HG02870 (cell line): ENCODE measurements at regions not wholly inside any gene's neighbourhood (a gene's known extent, or its start where the extent isn't known, plus 50 kb on each side); places are given as distances from the start of the nearest gene placed in this dataset.

ENCODE experiments used
- ATAC-seq: cut with Tn5 transposase; IDR thresholded peaks from one replicate; pipeline ENCODE4 v1.9.1; 2021; ENCODE audit warnings: mild to moderate bottlenecking, moderate library complexity; ENCODE audit not compliant: unreplicated experiment

DNA sequence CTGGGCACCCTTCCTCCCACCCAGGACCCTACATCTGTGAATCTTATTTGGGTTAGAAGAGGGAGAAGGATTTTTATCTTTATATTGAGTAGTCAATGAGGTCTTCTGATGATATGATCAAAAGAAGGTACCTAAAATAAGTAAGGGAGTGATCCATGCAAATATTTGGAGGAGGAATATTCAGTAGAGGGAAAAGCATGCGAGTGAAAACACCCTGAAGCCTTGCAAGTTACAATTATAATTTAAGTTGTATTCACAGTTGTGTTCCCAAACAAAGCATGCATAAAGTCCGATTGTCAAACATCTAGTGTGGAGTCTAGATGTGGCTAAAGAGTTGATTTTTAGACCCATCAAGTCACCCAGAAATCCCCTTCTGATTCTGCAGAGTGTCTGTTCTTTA lies 530.2 kb upstream of the ZEB2 start:
- ATAC-seq, result no peak

DNA sequence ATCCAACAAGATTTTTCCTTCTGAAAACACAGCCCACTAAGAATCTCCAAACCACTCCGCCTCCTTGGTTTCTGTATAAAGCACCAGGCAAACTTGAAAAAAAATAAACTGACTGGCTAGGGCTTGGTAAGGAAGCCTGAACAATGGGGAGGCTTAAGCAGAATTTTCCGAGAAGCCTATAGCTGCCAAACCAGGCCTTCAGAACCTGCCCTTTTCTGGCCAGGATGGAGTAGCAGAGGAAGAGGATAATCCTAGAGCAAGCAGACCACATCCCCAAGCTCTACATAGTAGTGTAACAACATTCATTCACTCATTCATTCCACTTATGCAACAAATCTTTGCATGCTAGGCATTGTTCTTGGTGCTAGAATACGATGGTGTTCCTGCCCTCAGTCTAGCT lies 529.6 kb upstream of the ZEB2 start:
- no peak for ATAC-seq

DNA sequence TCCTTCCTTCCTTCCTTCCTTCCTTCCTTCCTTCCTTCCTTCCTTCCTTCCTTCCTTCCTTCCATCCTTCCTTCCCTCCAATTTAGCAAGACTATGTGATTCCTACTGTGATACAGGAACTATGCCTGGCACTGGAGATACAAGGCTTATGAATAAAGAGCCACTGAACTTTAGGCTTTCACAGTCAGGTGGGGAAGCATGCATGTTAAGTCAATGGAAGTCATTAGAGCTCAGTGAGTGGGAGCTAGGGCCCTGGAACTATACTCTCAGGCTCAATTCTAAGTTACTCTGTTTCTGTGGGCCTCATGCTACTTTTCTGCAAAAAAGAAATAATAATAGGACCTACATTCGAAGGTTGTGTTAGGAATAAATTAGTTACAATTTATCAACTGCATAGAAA lies 527.6 kb upstream of the ZEB2 start:
- no peak for ATAC-seq

DNA sequence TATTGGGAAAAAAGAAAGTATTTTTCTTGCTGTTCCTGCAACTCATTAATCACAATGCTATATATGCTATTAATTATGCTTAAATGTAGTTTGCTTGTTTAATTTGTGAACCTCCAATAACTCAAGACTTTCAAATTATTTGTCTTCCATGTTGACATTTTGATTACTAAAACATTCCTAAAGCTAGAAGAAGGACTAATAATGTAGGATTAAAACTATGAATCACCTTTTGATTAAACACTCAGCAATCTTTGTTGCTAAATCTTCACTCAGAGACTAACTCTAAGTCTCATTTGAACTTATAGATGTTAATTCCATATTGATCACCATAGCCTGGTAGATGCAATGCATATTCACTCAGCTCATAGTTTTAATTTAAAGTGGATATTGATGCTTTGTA lies 524.6 kb upstream of the ZEB2 start:
- no peak for ATAC-seq

DNA sequence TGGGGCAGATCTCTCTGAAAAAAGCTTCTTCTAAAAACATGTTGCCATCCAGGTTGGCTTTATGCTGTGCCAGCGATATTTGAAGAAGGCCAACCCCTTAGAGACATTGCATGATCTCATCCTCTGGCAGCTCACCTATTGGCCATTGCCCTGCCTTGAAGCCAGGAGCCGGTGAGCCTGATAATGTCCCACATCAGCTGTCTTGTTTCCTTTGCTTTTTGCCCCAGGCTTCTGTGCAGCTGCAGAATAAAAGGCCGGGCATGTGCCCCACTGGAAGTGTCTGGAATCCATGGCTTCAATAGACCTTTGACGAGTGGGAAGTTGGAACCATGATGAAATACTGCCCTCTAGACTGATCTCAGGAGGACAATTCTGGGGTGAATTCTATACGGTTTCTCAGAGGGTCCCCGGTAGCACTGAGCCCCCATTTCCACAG lies 523.5 kb upstream of the ZEB2 start:
- ATAC-seq, result no peak

DNA sequence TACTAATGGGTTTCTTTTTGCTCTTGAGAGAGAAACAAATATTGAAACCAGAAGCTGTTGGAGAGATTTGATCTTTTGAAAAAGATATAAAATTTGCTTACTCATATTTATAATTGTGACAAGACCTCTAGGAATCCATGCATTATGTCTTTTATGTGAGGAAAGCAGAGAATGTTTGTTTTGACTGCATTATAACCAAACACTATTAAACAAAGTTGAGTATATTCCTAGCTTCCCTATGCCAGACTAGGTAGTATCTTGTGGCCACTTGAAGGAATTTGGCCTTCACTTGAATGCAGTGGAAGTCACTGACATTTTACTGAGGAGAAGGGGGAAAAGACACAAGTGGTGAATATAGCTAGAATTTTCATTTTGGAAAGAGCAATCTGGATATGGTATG lies 521.8 kb upstream of the ZEB2 start:
- no peak for ATAC-seq

DNA sequence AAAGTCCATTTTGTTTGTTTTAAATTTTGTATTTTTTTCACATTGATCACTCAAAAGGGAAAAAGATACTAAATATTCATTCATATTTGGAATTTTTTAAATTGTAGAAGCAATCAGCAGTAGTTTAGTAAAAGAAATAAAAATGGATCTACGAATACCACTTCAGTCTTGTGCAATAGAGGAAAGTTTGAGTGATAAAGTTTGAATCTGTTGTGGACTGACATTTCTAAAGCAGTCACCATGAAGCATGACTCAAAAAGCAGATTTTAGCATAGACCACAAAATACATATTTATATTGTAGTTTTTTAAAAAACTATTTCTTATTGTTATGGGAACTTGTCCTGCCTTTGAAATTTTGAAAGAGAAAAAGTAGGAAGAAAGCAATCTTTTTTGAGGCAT lies 520.5 kb upstream of the ZEB2 start:
- ATAC-seq, result no peak

DNA sequence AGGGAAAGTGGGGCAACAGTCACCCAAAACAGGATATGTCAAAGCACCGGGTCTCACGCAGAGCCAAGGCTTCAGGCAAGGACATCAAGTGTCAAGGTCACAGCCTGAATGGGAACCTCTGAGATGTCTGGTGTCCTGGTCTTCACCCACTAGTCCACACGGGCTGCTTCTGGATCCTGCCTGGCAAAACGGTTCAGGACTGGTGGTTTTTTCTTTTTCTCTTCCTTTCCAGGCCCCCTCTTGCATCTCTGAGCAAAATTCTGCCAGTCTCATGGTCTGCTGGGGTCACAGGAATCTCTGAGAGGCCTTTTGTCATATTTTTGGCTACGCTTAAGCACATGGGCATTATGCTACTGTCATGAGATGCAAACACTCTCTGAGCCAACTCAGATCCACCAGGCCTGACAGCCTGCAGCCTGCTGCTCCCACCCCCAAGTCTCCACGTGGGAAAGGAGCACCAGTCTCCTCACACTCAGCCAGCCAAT lies 518.2 kb upstream of the ZEB2 start:
- ATAC-seq, result no peak

DNA sequence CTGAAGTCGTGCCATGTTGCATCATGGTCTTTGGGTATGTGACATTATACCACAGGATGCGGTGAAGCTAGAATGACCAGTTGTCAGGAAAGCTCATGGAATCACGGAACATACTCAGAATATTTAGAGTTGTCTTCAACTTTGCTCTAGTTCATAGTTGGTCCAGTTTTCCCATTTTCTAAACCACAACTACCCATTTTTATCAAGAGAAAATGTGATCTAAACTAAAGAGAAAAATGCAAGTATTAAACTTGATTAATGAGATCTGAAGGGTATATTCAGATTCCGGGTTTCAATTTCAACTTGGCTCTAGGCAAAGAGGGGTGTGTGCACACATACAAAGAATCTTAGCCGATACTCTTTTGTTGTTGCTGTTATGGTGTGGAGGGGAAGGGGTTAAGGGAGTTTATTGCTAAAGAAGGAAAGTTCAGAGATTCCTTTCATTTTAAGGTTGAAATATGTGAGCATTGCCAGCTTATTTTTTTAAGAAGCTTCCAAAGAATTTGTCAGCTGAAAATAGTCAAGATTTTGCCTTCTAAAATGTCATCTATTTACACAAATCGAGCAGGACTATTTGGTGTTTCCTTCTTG lies 516.6 kb upstream of the ZEB2 start:
- no peak for ATAC-seq

DNA sequence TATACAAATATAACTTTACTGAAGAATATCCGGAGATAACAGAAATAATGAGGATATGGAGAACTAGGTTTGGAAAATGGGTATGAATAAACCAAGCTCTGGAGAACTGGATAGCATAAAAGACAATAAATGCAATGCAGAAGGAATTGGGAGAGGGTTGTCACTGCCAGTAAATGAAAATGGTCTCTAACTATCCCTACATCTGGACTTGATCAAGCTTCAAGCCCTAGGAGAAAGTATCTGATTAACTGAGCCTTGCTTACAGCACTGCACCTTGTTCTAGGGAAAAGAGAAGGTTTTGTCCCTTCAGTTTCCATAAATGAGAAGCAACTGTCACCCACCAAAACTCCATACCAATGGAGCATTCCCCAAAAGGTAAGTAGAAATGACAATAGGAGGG lies 514.6 kb upstream of the ZEB2 start:
- ATAC-seq, result no peak

DNA sequence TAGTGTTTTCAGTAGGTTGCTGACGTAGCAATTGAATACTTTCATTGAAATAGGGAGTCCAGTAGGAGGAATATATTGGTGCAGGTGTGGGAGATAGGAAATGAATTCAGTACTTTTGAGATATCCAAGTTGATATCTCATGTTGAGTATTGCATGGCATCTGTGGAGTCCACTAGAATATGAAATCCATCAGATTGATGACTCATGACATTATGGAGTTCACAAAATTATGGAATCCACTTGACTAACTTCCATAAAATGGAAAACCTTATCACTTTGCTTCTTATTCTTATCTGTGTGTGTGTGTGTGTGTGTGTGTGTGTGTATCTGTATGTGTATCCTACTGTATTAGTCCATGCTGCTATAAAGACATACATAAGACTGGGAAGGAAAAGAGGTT lies 513.5 kb upstream of the ZEB2 start:
- no peak for ATAC-seq

DNA sequence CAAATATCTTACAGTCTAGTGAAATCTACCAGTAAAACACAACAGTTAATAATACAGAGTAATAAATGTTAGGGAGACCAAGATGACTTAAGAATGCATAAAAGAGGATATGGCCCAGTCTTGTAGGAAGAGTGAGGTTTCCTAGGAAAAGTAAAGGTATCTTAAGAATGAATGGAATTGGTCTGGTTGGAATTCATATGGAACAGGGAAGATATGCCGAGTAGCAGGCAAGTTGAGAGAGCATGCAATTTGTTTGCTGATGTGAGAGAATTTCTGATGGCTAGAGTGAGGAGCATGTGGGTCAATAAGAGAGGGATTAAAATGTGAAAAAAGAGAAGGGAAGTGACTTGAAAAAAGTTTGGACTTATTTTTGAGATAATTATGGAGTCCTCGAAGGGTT lies 512.9 kb upstream of the ZEB2 start:
- ATAC-seq, result no peak

DNA sequence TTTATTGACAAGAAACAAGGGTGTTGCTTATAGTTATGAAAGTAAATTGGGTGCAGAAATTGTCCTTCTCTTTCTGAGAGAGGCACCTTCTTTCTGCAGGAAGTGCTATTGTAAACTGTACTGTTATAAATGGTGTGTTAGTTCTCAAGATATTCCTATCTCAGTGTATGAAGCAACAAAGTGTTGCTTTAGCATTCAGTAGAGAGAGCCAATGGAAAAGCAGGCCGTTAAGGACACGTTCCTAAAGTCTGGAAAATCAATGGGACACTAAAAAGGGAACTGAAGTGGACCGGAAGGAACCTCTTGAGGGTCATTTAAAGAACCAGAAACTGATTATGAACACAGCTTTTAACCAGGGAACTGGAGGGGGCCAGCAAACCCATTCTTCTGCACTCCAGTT lies 510.0 kb upstream of the ZEB2 start:
- ATAC-seq, result no peak

DNA sequence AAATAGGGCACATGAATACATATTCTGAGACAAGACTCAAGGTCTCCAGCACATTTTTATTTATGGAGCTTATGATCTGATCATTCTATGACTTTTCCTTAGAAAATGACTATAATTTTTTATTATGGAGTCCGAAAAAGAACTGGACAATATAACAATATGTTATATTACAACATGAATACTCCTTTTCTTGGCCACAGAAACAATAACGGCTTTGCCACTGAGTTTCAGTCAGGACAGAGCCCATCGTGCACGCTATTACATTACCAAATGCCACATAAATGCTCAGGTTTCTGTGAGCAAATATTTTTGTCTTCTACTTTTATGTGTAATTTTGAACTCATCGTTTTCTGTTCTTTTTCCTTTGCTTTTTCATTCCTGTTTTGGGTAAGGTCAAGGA lies 509.2 kb upstream of the ZEB2 start:
- ATAC-seq, result no peak

DNA sequence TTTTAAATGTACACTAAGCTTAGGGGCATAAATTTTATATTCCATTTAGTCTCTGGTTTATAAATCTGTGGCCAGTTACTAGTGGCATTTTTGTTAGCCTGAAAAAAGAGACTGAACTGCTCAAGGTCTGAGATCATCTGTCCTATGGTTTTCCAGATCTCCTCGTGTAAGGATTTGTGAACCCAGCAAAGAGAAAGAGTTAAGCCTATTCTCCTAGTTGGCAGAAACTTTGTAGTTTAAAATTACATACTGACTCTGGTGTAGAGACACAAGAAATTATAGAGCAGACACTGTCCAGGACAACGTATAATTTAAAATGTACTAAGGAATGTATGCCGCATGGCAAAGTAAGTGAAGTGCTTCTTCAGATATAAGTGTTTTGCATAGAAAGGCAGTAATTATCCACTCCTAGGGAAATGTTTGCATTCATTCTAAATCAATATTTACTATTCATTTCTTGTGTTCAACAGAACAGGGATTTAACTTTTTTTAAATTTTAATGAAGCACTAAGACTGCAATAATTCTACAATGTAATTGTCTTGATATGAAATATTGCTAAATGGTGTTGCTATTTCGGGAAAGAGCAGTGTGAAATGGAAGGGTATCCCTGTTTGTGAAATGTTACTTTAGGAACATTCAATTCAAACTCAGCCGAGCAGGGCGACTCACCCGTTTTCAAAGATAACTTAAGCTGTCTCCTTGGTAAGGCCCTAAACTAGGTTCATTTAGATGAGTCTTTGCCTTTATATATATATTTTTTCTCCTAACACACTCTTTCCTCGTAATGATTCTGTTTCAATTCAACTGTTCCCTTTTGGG lies 508.4 kb upstream of the ZEB2 start:
- no peak for ATAC-seq

DNA sequence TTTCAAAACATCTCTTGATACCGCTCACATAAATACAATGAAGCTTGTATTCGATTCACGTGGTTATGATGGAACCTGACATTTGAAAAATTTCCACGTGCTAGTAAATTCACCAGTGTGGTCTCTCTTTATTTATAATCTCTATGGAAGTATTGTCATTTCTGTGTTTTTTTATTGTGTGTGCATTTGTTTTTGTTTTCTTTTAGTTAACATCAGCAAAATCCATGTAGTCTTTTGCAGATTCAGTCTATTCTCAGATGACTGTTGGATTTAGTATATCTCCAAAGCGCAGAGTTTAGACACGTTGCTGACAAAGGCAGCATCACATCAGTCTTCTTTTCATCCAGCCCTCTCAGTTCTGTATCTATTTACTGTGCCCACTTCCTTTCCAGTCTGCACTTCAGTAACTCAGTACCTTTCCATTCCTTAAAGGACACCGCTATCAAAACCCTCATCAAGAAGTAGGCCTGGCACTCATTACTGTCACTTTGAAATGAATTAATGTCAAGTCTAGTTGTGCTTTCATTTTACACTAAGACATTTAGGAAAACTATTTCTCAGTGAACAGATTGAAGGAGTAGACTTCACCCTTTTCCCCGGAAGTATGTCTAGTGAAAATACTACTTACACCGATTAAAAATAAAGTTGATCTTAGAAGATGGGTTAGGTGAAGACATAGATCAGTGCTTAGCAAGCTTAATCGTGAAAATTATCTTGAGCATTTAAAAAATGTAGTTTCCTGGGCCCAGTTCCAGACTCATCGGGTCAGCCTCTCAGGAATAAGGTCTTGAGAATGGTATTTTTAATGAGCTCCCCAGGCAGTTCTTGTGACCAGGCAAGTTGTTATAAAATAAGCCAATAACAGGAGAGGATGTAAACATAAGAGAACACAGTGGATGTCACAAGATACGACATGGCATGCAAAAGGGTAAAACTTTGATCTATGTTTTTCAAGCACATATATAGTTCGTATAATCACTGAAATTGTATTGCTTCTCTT lies 506.8 kb upstream of the ZEB2 start:
- no peak for ATAC-seq

DNA sequence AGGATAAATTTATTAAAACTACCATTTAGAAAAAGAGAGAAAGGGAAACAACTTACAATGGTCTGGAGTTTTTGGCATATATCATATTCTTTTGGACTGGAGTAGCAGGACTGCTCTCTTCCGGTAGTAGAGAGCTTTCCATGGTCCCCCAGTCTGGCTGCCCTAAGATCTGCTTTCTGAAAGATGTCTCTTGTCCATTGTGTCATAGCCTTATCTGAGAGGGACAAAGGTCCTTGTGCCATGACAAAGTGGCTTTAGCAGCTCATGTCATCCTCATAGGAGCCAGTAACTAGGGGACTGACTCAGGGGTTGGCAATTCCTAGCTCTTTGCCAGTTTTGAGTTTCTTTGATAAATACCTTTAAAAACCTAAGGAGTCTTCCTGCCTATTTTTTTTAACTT lies 505.5 kb upstream of the ZEB2 start:
- ATAC-seq, result no peak

DNA sequence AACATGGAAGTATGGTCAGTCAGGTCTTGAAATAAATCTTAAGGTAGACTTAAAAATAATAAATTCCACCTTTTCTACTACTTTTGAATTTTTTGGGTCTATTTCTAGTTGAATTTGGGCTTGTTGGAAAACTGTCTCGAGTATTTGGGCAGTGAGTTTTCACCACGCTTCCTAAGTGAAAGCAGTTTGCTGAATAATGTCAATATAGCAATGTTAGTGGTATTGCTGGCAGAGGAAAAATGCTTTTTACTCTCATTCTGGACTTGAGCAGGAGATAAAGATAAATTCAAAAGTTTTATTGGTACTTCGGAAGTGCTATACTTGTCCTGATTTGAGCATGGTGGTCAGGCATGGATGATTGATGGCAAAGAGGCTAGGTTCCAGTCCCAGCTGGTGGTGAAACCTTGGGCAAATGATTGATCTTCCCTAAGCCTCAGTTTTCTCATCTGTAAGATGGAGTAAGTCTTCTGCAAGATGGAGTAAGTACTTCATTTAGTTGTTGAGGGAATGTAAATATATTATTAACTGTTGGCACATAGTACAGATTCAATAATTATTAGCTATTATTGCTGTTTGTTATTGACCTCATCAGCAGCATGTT lies 503.5 kb upstream of the ZEB2 start:
- no peak for ATAC-seq

DNA sequence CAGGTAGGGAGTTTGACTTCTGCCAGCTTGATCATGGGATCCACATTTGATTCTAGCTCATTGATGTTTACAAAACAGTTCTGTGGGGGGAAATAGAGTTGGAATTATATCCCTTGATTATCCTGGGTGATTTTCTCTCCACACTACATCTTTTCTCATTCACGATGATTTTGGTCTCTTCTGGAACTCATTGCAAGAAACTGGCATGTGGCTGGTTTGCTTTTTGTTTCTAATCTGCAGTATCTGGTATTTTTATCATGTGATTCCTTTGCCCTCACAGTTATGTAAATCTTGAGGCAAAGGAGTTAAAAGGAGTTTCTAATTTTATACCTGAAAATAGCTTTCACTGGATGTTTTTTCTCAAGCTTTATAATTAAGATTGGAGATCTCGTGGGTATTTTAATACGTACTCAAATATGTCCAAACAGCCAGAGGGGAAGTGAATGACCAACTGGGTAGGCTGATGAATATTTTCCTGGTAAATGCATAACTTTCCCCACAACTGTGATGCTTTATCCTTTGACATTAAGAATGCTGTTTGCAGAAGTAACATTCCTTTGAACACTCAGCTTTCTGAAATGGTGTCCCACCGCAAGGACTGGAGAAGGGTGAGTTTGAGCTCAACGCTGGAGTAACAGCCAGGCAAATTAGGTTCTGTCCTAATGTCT lies 502.9 kb upstream of the ZEB2 start:
- no peak for ATAC-seq

DNA sequence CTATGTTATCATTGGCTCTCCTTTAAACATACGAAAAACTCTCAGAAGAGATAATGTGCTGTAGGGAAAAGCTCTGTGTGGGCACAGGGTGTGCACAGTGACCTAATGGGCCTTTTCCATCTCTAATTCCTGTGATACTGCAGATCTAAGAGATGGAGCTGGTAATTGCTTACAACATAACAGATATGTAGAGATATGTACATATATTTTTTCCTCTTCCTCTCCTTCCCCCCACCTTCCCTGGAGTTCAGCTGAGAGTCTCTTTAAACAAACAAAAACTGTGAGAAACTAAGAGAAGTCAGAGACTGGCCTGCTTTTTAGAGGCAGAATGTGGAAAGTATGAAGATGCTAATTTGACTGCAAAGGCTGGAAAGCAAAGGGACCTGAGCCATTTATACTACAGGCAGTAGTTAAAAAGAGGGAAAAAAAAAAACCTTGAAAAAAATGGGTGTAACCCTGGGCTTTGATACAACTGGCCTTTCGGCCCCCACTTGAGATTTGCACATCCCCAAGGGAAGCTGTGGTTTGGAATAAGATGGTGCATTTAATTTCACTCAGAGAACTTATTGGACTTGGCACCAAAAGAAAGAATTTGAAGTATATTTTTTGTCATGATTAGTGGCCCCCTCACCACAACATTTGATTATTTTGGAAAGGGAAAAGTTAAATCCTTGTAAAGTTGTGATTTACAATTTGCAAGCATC lies 502.2 kb upstream of the ZEB2 start:
- ATAC-seq, result no peak
